HepG2 (cell line): ENCODE measurements at regions not wholly inside any gene's neighbourhood (a gene's known extent, or its start where the extent isn't known, plus 50 kb on each side); places are given as distances from the start of the nearest gene placed in this dataset.

Experiments
- HDAC2 ChIP-seq: sonication (generic); formaldehyde crosslinking; IDR thresholded peaks from 2 replicates; pipeline ENCODE4 v1.4.0; 2020; ENCODE audit warnings: missing genetic modification reagents
- IKZF4 ChIP-seq: sonication (generic); formaldehyde crosslinking; IDR thresholded peaks from 2 replicates; pipeline ENCODE4 v1.5.1; 2020; ENCODE audit warnings: borderline replicate concordance, mild to moderate bottlenecking, low read depth, missing genetic modification reagents; ENCODE audit errors: not compliant biosample characterization
- JARID2 ChIP-seq: sonication (generic); formaldehyde crosslinking; IDR thresholded peaks from 2 replicates; pipeline ENCODE4 v1.8.1; 2023; ENCODE audit warnings: missing genetic modification reagents, inconsistent platforms; ENCODE audit not compliant: insufficient replicate concordance
- ZNF10 ChIP-seq: sonication (generic); formaldehyde crosslinking; IDR thresholded peaks from 2 replicates; pipeline ENCODE4 v1.4.0; 2020; ENCODE audit warnings: mild to moderate bottlenecking, low read depth, missing genetic modification reagents, borderline replicate concordance
- TF ChIP-seq, protein P1 (sequence below): IDR thresholded peaks from 2 replicates; pipeline ENCODE4 v1.6.1; 2016
- TF ChIP-seq, protein P2 (sequence below): sonication (generic); formaldehyde crosslinking; IDR thresholded peaks from 2 replicates; pipeline ENCODE4 v1.5.0; 2020; ENCODE audit warnings: mild to moderate bottlenecking, missing genetic modification reagents, moderate library complexity
- TF ChIP-seq, protein P3 (sequence below): fragments of 450-650 bp; IDR thresholded peaks from 2 replicates; pipeline ENCODE4 v1.6.1; 2017; ENCODE audit warnings: mild to moderate bottlenecking
- TF ChIP-seq, protein P4 (sequence below): sonication (generic); formaldehyde crosslinking; IDR thresholded peaks from 2 replicates; pipeline ENCODE4 v1.5.0; 2020; ENCODE audit warnings: mild to moderate bottlenecking, missing genetic modification reagents
- TF ChIP-seq, protein P5 (sequence below): IDR thresholded peaks from 2 replicates; pipeline ENCODE4 v1.6.1; 2016; ENCODE audit warnings: missing compliant biosample characterization, missing genetic modification reagents, borderline replicate concordance
- TF ChIP-seq, protein P6 (sequence below), 2 experiments: IDR thresholded peaks; 2 replicates each; pipeline ENCODE4 v1.6.1; 2011 to 2012; ENCODE audit warnings: low read length in 2 of 2, borderline replicate concordance in 1 of 2, low read depth in 1 of 2, mild to moderate bottlenecking in 1 of 2, moderate library complexity in 1 of 2

DNA sequence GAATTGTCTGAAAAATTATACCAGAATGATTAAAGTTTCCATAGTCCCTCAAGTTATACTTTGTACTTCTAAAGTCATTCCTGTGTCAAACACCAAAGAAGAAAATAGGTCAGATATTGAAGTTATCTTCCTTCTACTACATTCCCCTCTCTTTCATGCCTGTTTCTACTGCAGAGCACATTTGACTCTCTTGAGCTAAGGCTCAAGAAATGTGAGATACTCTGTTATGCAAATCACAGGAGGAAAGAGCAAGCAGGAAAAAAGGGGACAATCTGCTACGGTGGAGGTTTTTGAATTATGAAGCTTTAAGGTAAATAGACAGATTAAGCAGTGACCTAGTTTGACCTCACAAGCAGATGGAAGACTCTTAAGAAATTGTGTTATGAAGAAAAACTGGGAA is 198.9 kb upstream of the LDB2 start:
- TF ChIP-seq, protein P1, sequence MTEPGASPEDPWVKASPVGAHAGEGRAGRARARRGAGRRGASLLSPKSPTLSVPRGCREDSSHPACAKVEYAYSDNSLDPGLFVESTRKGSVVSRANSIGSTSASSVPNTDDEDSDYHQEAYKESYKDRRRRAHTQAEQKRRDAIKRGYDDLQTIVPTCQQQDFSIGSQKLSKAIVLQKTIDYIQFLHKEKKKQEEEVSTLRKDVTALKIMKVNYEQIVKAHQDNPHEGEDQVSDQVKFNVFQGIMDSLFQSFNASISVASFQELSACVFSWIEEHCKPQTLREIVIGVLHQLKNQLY (CRISPR knock-in tag) = no peak
- TF ChIP-seq, protein P2, sequence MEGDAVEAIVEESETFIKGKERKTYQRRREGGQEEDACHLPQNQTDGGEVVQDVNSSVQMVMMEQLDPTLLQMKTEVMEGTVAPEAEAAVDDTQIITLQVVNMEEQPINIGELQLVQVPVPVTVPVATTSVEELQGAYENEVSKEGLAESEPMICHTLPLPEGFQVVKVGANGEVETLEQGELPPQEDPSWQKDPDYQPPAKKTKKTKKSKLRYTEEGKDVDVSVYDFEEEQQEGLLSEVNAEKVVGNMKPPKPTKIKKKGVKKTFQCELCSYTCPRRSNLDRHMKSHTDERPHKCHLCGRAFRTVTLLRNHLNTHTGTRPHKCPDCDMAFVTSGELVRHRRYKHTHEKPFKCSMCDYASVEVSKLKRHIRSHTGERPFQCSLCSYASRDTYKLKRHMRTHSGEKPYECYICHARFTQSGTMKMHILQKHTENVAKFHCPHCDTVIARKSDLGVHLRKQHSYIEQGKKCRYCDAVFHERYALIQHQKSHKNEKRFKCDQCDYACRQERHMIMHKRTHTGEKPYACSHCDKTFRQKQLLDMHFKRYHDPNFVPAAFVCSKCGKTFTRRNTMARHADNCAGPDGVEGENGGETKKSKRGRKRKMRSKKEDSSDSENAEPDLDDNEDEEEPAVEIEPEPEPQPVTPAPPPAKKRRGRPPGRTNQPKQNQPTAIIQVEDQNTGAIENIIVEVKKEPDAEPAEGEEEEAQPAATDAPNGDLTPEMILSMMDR = no peak
- TF ChIP-seq, protein P3, sequence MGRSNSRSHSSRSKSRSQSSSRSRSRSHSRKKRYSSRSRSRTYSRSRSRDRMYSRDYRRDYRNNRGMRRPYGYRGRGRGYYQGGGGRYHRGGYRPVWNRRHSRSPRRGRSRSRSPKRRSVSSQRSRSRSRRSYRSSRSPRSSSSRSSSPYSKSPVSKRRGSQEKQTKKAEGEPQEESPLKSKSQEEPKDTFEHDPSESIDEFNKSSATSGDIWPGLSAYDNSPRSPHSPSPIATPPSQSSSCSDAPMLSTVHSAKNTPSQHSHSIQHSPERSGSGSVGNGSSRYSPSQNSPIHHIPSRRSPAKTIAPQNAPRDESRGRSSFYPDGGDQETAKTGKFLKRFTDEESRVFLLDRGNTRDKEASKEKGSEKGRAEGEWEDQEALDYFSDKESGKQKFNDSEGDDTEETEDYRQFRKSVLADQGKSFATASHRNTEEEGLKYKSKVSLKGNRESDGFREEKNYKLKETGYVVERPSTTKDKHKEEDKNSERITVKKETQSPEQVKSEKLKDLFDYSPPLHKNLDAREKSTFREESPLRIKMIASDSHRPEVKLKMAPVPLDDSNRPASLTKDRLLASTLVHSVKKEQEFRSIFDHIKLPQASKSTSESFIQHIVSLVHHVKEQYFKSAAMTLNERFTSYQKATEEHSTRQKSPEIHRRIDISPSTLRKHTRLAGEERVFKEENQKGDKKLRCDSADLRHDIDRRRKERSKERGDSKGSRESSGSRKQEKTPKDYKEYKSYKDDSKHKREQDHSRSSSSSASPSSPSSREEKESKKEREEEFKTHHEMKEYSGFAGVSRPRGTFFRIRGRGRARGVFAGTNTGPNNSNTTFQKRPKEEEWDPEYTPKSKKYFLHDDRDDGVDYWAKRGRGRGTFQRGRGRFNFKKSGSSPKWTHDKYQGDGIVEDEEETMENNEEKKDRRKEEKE = no peak
- TF ChIP-seq HDAC2 (CRISPR knock-in tag) = no peak
- no peak for TF ChIP-seq ZNF10 (CRISPR knock-in tag)
- TF ChIP-seq, protein P4, sequence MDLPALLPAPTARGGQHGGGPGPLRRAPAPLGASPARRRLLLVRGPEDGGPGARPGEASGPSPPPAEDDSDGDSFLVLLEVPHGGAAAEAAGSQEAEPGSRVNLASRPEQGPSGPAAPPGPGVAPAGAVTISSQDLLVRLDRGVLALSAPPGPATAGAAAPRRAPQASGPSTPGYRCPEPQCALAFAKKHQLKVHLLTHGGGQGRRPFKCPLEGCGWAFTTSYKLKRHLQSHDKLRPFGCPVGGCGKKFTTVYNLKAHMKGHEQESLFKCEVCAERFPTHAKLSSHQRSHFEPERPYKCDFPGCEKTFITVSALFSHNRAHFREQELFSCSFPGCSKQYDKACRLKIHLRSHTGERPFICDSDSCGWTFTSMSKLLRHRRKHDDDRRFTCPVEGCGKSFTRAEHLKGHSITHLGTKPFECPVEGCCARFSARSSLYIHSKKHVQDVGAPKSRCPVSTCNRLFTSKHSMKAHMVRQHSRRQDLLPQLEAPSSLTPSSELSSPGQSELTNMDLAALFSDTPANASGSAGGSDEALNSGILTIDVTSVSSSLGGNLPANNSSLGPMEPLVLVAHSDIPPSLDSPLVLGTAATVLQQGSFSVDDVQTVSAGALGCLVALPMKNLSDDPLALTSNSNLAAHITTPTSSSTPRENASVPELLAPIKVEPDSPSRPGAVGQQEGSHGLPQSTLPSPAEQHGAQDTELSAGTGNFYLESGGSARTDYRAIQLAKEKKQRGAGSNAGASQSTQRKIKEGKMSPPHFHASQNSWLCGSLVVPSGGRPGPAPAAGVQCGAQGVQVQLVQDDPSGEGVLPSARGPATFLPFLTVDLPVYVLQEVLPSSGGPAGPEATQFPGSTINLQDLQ (CRISPR knock-in tag) = no peak
- no peak for TF ChIP-seq JARID2 (CRISPR knock-in tag)
- TF ChIP-seq, protein P5, sequence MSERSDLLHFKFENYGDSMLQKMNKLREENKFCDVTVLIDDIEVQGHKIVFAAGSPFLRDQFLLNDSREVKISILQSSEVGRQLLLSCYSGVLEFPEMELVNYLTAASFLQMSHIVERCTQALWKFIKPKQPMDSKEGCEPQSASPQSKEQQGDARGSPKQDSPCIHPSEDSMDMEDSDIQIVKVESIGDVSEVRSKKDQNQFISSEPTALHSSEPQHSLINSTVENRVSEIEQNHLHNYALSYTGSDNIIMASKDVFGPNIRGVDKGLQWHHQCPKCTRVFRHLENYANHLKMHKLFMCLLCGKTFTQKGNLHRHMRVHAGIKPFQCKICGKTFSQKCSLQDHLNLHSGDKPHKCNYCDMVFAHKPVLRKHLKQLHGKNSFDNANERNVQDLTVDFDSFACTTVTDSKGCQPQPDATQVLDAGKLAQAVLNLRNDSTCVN (CRISPR knock-in tag) = no peak
- no peak for TF ChIP-seq IKZF4 (CRISPR knock-in tag)
- TF ChIP-seq, protein P6, sequence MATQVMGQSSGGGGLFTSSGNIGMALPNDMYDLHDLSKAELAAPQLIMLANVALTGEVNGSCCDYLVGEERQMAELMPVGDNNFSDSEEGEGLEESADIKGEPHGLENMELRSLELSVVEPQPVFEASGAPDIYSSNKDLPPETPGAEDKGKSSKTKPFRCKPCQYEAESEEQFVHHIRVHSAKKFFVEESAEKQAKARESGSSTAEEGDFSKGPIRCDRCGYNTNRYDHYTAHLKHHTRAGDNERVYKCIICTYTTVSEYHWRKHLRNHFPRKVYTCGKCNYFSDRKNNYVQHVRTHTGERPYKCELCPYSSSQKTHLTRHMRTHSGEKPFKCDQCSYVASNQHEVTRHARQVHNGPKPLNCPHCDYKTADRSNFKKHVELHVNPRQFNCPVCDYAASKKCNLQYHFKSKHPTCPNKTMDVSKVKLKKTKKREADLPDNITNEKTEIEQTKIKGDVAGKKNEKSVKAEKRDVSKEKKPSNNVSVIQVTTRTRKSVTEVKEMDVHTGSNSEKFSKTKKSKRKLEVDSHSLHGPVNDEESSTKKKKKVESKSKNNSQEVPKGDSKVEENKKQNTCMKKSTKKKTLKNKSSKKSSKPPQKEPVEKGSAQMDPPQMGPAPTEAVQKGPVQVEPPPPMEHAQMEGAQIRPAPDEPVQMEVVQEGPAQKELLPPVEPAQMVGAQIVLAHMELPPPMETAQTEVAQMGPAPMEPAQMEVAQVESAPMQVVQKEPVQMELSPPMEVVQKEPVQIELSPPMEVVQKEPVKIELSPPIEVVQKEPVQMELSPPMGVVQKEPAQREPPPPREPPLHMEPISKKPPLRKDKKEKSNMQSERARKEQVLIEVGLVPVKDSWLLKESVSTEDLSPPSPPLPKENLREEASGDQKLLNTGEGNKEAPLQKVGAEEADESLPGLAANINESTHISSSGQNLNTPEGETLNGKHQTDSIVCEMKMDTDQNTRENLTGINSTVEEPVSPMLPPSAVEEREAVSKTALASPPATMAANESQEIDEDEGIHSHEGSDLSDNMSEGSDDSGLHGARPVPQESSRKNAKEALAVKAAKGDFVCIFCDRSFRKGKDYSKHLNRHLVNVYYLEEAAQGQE (IDR thresholded peaks at IDR 0.05; ENCODE audit: borderline replicate concordance in 1 of 2, low read depth in 1 of 2, low read length in 2 of 2) = no peak
